HepG2 (cell line): ENCODE measurements at regions not wholly inside any gene's neighbourhood (a gene's known extent, or its start where the extent isn't known, plus 50 kb on each side); places are given as distances from the start of the nearest gene placed in this dataset.
A peak's percentile ranks its signal among the peaks of the same experiment; 100 is the strongest.

Experiments
- ATAC-seq: fragments of 200-7000 bp; cut with Tn5 transposase; 3 replicates; pipeline ENCODE4 v1.9.1; 2020; ENCODE audit warnings: mild to moderate bottlenecking, moderate library complexity
- BruUV-seq: library from RNA; stranded (reverse); fragments of 400-500 nt; replicated peaks from 2 replicates; lab custom pipeline; 2021; lab: Mats Ljungman, UMichigan
- CTCF ChIA-PET: fragments of 300-600 bp; formaldehyde crosslinking; extraction: SDS; loops from one replicate; lab custom pipeline; 2021; ENCODE audit warnings: low total read pairs, inconsistent platforms, low intra/inter-chr PET ratio; lab: Yijun Ruan, JAX
- POLR2A ChIA-PET: fragments of 350-600 bp; sonication (Branson Sonifier 250); formaldehyde crosslinking; loops from one replicate; lab custom pipeline; 2020; ENCODE audit warnings: antibody characterized with exemption, inconsistent platforms; lab: Yijun Ruan, JAX
- DNase-seq: peaks from one replicate; pipeline ENCODE4 v3.0.0-alpha.2; 2015; ENCODE audit warnings: low spot score
- FAIRE-seq: peaks from 3 replicates; lab custom pipeline; 2011; peaks lifted over from hg19 to GRCh38; lab: Jason Lieb, UNC
- H2AFZ ChIP-seq: one replicate; pipeline ENCODE4 v1.6.1; 2011; ENCODE audit warnings: low read length, inconsistent platforms
- H3K27ac ChIP-seq: fragments of 300-600 bp; 3 replicates; pipeline ENCODE4 v1.8.0; 2011; ENCODE audit warnings: mixed run types, mild to moderate bottlenecking, mixed read lengths, low read length, inconsistent platforms; ENCODE audit not compliant: insufficient read depth; ENCODE audit errors: extremely low read length
- H3K27me3 ChIP-seq, 2 experiments: fragments of 200-600 bp in 1 of 2; 2 replicates in 1 of 2; 3 replicates in 1 of 2; pipeline versions ENCODE4 v1.6.0 to v1.8.0; 2011; ENCODE audit warnings: low read length in 2 of 2, mild to moderate bottlenecking in 2 of 2, moderate library complexity in 2 of 2, inconsistent platforms in 1 of 2; ENCODE audit not compliant: insufficient read depth in 2 of 2, control insufficient read depth in 1 of 2
- H3K36me3 ChIP-seq, 2 experiments: fragments of 200-600 bp in 1 of 2; replicated peaks in 1 of 2; 2 replicates in 1 of 2; 3 replicates in 1 of 2; pipeline versions ENCODE4 v1.5.1 to v1.8.0; 2011; ENCODE audit warnings: low read length in 2 of 2, inconsistent platforms in 1 of 2; ENCODE audit not compliant: insufficient read depth in 2 of 2, control insufficient read depth in 1 of 2
- H3K4me1 ChIP-seq: 2 replicates; pipeline ENCODE4 v1.5.1; 2012; ENCODE audit warnings: low read length, inconsistent platforms; ENCODE audit not compliant: insufficient read depth
- H3K4me2 ChIP-seq: 2 replicates; pipeline ENCODE4 v1.6.0; 2011; ENCODE audit warnings: low read depth, low read length, inconsistent platforms
- H3K4me3 ChIP-seq, 3 experiments: fragments of 200-600 bp in 1 of 3; sonication (generic), shearing (Covaris generic) in 1 of 3; replicated peaks in 1 of 3; 2 replicates each; pipeline ENCODE4 v1.5.1; 2011 to 2016; ENCODE audit warnings: low read length in 3 of 3, inconsistent platforms in 2 of 3, low read depth in 2 of 3, mild to moderate bottlenecking in 2 of 3, control low read depth in 1 of 3, mixed read lengths in 1 of 3; ENCODE audit not compliant: insufficient read depth in 1 of 3
- H3K79me2 ChIP-seq: one replicate; pipeline ENCODE4 v1.6.1; 2011; ENCODE audit warnings: low read length, inconsistent platforms; ENCODE audit not compliant: insufficient read depth
- H3K9ac ChIP-seq: 2 replicates; pipeline ENCODE4 v1.6.0; 2011; ENCODE audit warnings: mild to moderate bottlenecking, low read depth, low read length, inconsistent platforms; ENCODE audit not compliant: insufficient read depth
- H3K9me3 ChIP-seq: 2 replicates; pipeline ENCODE4 v1.5.1; 2012; ENCODE audit warnings: mild to moderate bottlenecking, low read length
- H4K20me1 ChIP-seq: 2 replicates; pipeline ENCODE4 v1.6.0; 2011; ENCODE audit warnings: inconsistent platforms, mild to moderate bottlenecking, low read length, moderate library complexity; ENCODE audit not compliant: insufficient read depth
- SMAD3 ChIP-seq: sonication (generic); formaldehyde crosslinking; IDR thresholded peaks from 2 replicates; pipeline ENCODE4 v1.4.0; 2020; ENCODE audit warnings: missing genetic modification reagents
- STAT6 ChIP-seq: sonication (generic); formaldehyde crosslinking; IDR thresholded peaks from 2 replicates; pipeline ENCODE4 v1.4.0; 2020; ENCODE audit warnings: missing genetic modification reagents, mild to moderate bottlenecking, borderline replicate concordance
- ZFP41 ChIP-seq: sonication (generic); formaldehyde crosslinking; IDR thresholded peaks from 2 replicates; pipeline ENCODE4 v1.4.0; 2020; ENCODE audit warnings: mild to moderate bottlenecking, missing genetic modification reagents, borderline replicate concordance
- ZNF792 ChIP-seq: IDR thresholded peaks from 2 replicates; pipeline ENCODE4 v1.6.1; 2016
- WGBS: methylation state at CpG from one replicate; pipeline ENCODE4 v1.1.6; 2017; ENCODE audit warnings: low lambda C conversion rate; 5-methylcytosine and 5-hydroxymethylcytosine counted together
- in situ Hi-C: cut with HindIII; loops from 2 replicates; pipeline ENCODE4 v1.10.0; 2017; ENCODE audit warnings: low pct_unique_long_range_greater_than_20kb; ENCODE audit not compliant: extremely low pct_ligation_motif_present
- intact Hi-C: fragments of 100-400 bp; cut with micrococcal nuclease; formaldehyde crosslinking; loops from one replicate; pipeline ENCODE4 v1.10.0; 2022; ENCODE audit not compliant: unreplicated experiment
- TF ChIP-seq, protein P1 (sequence below): sonication (generic); formaldehyde crosslinking; IDR thresholded peaks from 2 replicates; pipeline ENCODE4 v1.4.0; 2020; ENCODE audit warnings: missing genetic modification reagents

DNA sequence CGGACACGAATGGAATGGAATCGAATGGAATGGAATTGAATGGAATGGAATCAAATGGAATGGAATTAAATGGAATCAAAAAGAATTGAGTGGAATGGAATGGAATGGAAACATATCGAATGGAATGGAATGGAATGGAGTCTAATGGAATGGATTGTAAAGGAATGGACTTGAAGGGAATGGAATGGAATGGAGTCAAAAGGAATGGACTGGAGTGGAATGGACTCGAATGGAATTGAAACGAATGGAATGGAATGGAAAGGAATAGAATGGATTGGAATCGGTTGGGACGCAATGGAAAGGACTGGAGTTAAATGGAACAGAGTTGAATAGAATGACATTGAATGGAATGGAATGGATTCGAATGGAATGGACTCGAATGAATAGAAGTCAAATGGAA, 486.9 kb upstream of the WSB1 start (continued):
- TF ChIP-seq STAT6 (CRISPR knock-in tag): no peak
- no peak for TF ChIP-seq SMAD3 (CRISPR knock-in tag)

DNA sequence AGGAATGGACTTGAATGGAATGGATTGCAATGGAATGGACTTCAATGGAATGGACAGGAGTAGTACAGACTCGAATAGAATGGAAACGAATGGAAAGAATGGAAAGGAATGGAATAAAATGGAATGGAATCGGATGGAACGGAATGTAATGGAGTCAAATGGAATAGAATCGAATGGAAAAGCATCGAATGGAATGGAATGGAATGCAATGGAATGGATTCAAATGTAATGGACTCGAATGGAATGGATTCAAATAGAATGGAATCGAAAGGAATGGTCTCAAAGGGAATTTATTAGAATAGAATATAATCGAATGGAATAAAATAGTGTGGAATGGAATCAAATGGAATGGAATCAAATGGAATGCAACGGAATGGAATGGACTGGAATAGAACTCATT, 484.9 kb upstream of the WSB1 start:
- no TSS peak for BruUV-seq
- intact Hi-C loops: no loop called here
- H4K20me1 ChIP-seq: no peaks in the 10 kb centered on the region
- H3K4me1 ChIP-seq: no peaks in the 10 kb centered on the region
- ChIA-PET POLR2A (no interaction called here), CTCF (no interaction called here)
- peaks cover 84% of the 10 kb centered on the region for H3K9me3 ChIP-seq
- H3K4me2 ChIP-seq: no peak overlapping the region
- no peaks in the 10 kb centered on the region for H3K79me2 ChIP-seq
- in situ Hi-C loops: no loop called here
- H3K27me3 ChIP-seq: no peaks in the 10 kb centered on the region
- FAIRE-seq (no peak), DNase-seq (no peak), ATAC-seq (no peak)
- H3K36me3 ChIP-seq: no peaks in the 10 kb centered on the region
- no peak overlapping the region for H3K27ac ChIP-seq
- no peak overlapping the region for H3K4me3 ChIP-seq
- no peak overlapping the region for H3K9ac ChIP-seq
- no peak overlapping the region for H2AFZ ChIP-seq
- 16% methylated on average over 10 of the region's 10 CpGs for WGBS
- TF ChIP-seq ZNF792 (no peak), ZFP41 (CRISPR knock-in tag) (no peak)
- TF ChIP-seq, protein P1, sequence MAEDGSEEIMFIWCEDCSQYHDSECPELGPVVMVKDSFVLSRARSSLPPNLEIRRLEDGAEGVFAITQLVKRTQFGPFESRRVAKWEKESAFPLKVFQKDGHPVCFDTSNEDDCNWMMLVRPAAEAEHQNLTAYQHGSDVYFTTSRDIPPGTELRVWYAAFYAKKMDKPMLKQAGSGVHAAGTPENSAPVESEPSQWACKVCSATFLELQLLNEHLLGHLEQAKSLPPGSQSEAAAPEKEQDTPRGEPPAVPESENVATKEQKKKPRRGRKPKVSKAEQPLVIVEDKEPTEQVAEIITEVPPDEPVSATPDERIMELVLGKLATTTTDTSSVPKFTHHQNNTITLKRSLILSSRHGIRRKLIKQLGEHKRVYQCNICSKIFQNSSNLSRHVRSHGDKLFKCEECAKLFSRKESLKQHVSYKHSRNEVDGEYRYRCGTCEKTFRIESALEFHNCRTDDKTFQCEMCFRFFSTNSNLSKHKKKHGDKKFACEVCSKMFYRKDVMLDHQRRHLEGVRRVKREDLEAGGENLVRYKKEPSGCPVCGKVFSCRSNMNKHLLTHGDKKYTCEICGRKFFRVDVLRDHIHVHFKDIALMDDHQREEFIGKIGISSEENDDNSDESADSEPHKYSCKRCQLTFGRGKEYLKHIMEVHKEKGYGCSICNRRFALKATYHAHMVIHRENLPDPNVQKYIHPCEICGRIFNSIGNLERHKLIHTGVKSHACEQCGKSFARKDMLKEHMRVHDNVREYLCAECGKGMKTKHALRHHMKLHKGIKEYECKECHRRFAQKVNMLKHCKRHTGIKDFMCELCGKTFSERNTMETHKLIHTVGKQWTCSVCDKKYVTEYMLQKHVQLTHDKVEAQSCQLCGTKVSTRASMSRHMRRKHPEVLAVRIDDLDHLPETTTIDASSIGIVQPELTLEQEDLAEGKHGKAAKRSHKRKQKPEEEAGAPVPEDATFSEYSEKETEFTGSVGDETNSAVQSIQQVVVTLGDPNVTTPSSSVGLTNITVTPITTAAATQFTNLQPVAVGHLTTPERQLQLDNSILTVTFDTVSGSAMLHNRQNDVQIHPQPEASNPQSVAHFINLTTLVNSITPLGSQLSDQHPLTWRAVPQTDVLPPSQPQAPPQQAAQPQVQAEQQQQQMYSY (CRISPR knock-in tag): peak; percentile 65; the same call in 1 of the 2 replicates
